ENCODE measurements at regions not wholly inside any gene's neighbourhood (a gene's known extent, or its start where the extent isn't known, plus 50 kb on each side); places are given as distances from the start of the nearest gene placed in this dataset.
"Not testable (repeated sequence)": the region's sequence is repeated elsewhere in the genome, so short reads cannot be mapped to it uniquely, and the experiment has no call there.

GRCh38 chr22:22375576-22376351 is 131.2 kb downstream of the VPREB1 start:
- intact Hi-C loops (cut with micrococcal nuclease; ENCODE audit: unreplicated experiment) = no loop called here
- H3K36me3 Mint-ChIP-seq (ENCODE audit: insufficient read depth, unreplicated experiment) = no peaks in the 10 kb centered on the region
- H3K4me3 Mint-ChIP-seq (ENCODE audit: low read depth, unreplicated experiment) = no peak overlapping the region
- no peak for TF ChIP-seq CTCF (IDR thresholded peaks at IDR 0.05; ENCODE audit: unreplicated experiment)
- peaks cover 100% of the 10 kb centered on the region for H3K27me3 Mint-ChIP-seq (ENCODE audit: unreplicated experiment)
- CTCF ChIA-PET = no interaction called here
- DNase-seq = no peak
- H3K9me3 Mint-ChIP-seq (ENCODE audit: low read depth, unreplicated experiment) = no peaks in the 10 kb centered on the region
- H3K4me1 Mint-ChIP-seq (ENCODE audit: low read depth, unreplicated experiment) = no peaks in the 10 kb centered on the region
- no TSS peak for BruUV-seq (replicated peaks)
- no peak overlapping the region for H3K27ac Mint-ChIP-seq (ENCODE audit: unreplicated experiment)

GRCh38 chr22:22376352-22376706 is 131.7 kb downstream of the VPREB1 start:
- no peak for TF ChIP-seq CTCF (IDR thresholded peaks at IDR 0.05; ENCODE audit: unreplicated experiment)
- Mint-ChIP-seq H3K9me3 (ENCODE audit: low read depth, unreplicated experiment) (no peaks in the 10 kb centered on the region), H3K36me3 (ENCODE audit: insufficient read depth, unreplicated experiment) (no peaks in the 10 kb centered on the region), H3K27me3 (ENCODE audit: unreplicated experiment) (peaks cover 100% of the 10 kb centered on the region), H3K4me3 (ENCODE audit: low read depth, unreplicated experiment) (no peak overlapping the region), H3K4me1 (ENCODE audit: low read depth, unreplicated experiment) (no peaks in the 10 kb centered on the region), H3K27ac (ENCODE audit: unreplicated experiment) (no peak overlapping the region)
- no peak for DNase-seq
- CTCF ChIA-PET = no interaction called here
- BruUV-seq (replicated peaks) = no TSS peak
- intact Hi-C loops (cut with micrococcal nuclease; ENCODE audit: unreplicated experiment) = no loop called here

- H3K9me3 Mint-ChIP-seq (ENCODE audit: low read depth, unreplicated experiment); H3K36me3 Mint-ChIP-seq (ENCODE audit: insufficient read depth, unreplicated experiment); H3K4me3 Mint-ChIP-seq (ENCODE audit: low read depth, unreplicated experiment); DNase-seq; intact Hi-C loops (cut with micrococcal nuclease; ENCODE audit: unreplicated experiment); CTCF ChIA-PET; H3K27ac Mint-ChIP-seq (ENCODE audit: unreplicated experiment); H3K4me1 Mint-ChIP-seq (ENCODE audit: low read depth, unreplicated experiment); BruUV-seq (replicated peaks): not testable (repeated sequence)
- H3K27me3 Mint-ChIP-seq (ENCODE audit: unreplicated experiment) = peaks cover 100% of the 10 kb centered on the region
Observed at GRCh38 chr22:22376884-22377283, 131.7 kb downstream of the ZNF280B start.

GRCh38 chr22:22377335-22377734 is 131.2 kb downstream of the ZNF280B start:
- no TSS peak for BruUV-seq (replicated peaks)
- intact Hi-C loops (cut with micrococcal nuclease; ENCODE audit: unreplicated experiment) = no loop called here
- Mint-ChIP-seq H3K4me1 (ENCODE audit: low read depth, unreplicated experiment) (no peaks in the 10 kb centered on the region), H3K27me3 (ENCODE audit: unreplicated experiment) (peaks cover 100% of the 10 kb centered on the region), H3K4me3 (ENCODE audit: low read depth, unreplicated experiment) (no peak overlapping the region), H3K27ac (ENCODE audit: unreplicated experiment) (no peak overlapping the region), H3K36me3 (ENCODE audit: insufficient read depth, unreplicated experiment) (no peaks in the 10 kb centered on the region), H3K9me3 (ENCODE audit: low read depth, unreplicated experiment) (no peaks in the 10 kb centered on the region)
- DNase-seq = no peak
- TF ChIP-seq CTCF (IDR thresholded peaks at IDR 0.05; ENCODE audit: unreplicated experiment) = no peak
- CTCF ChIA-PET = no interaction called here
